ENCODE measurements at regions not wholly inside any gene's neighbourhood (a gene's known extent, or its start where the extent isn't known, plus 50 kb on each side); places are given as distances from the start of the nearest gene placed in this dataset.

DNA sequence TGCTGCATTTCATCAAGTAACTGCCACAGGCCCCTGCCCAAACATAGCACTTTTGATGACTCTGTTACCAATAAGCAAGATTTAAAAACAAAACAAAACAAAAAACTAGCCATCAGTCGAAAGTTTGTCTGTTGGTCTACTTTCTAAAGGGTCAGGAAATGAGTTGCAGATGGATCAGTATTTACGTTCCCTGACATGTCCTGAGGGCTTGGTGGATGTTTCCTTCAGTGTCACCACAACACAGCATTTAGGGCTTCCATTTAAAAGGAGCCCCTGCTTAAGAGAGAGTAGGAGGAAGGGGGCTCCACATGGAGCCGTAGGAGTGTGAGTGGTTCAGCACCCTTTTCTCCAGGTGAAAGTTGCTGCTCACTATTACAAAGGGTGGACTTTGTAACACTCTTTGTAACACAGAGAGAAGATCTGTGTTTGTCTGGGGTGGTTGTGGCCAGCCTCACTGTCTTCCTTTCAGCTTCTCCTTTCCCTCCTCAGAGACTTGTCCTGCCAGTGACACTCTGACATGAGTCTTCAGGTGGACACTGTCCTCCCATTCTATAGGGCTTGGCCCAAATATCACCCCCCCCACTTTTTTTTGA lies 167.5 kb upstream of the PDE5A start:
- no peak for TF ChIP-seq CHD7 (IDR thresholded peaks at IDR 0.05; ENCODE audit: low read depth, low read length)
- no peak for TF ChIP-seq ZFP36 (IDR thresholded peaks at IDR 0.05; ENCODE audit: low read depth, low read length, partially characterized antibody)
- TF ChIP-seq ZC3H8 (IDR thresholded peaks at IDR 0.05): no peak
- TF ChIP-seq HNRNPLL (IDR thresholded peaks at IDR 0.05; ENCODE audit: low read depth, low read length, poor library complexity, severe bottlenecking): no peak
- Histone ChIP-seq H3K4me2 (ENCODE audit: insufficient read depth, low read length) (no peak overlapping the region), H3K4me1 (replicated peaks in 1 of 2; ENCODE audit: control insufficient read depth in 2 of 2, insufficient read depth in 2 of 2, low read length in 2 of 2) (no peaks in the 10 kb centered on the region), H2AFZ (ENCODE audit: low read depth, low read length) (no peak overlapping the region), H3K27me3 (ENCODE audit: control insufficient read depth in 2 of 2, insufficient read depth in 2 of 2, low read length in 2 of 2) (no peaks in the 10 kb centered on the region), H3K9ac (ENCODE audit: insufficient read depth in 1 of 2, low read depth in 2 of 2, low read length in 2 of 2) (no peak overlapping the region), H3K9me1 (ENCODE audit: control insufficient read depth, insufficient read depth, low read length) (no peaks in the 10 kb centered on the region), H3K36me3 (ENCODE audit: control insufficient read depth, insufficient read depth, low read length) (no peaks in the 10 kb centered on the region), H3K27ac (ENCODE audit: extremely low read depth, low read depth, low read length) (no peak overlapping the region), H4K20me1 (replicated peaks; ENCODE audit: control insufficient read depth, insufficient read depth, low read length) (no peaks in the 10 kb centered on the region), H3K79me2 (ENCODE audit: control insufficient read depth, insufficient read depth, low read length) (no peaks in the 10 kb centered on the region), H3K4me3 (no peak overlapping the region), H3K9me3 (replicated peaks; ENCODE audit: control insufficient read depth, insufficient read depth, low read depth, low read length) (no peaks in the 10 kb centered on the region)
- FAIRE-seq (no peak), DNase-seq (ENCODE audit: extremely low read depth in 1 of 4, low spot score in 3 of 4) (no peak), ATAC-seq (no peak)
- ChIA-PET CTCF (ENCODE audit: low intra/inter-chr PET ratio) (no interaction called here), POLR2A (no interaction called here)
- in situ Hi-C loops (cut with MboI) (no loop called here), intact Hi-C loops (cut with micrococcal nuclease) (no loop called here)
- no TSS peak for BruUV-seq (replicated peaks)
- WGBS (ENCODE audit: insufficient coverage, low coverage, missing lambda C conversion rate): 0% methylated on average over 3 of the region's 3 CpGs

All from K562 (cell line).